ENCODE measurements at regions not wholly inside any gene's neighbourhood (a gene's known extent, or its start where the extent isn't known, plus 50 kb on each side); places are given as distances from the start of the nearest gene placed in this dataset.

- TF ChIP-seq, protein P1, sequence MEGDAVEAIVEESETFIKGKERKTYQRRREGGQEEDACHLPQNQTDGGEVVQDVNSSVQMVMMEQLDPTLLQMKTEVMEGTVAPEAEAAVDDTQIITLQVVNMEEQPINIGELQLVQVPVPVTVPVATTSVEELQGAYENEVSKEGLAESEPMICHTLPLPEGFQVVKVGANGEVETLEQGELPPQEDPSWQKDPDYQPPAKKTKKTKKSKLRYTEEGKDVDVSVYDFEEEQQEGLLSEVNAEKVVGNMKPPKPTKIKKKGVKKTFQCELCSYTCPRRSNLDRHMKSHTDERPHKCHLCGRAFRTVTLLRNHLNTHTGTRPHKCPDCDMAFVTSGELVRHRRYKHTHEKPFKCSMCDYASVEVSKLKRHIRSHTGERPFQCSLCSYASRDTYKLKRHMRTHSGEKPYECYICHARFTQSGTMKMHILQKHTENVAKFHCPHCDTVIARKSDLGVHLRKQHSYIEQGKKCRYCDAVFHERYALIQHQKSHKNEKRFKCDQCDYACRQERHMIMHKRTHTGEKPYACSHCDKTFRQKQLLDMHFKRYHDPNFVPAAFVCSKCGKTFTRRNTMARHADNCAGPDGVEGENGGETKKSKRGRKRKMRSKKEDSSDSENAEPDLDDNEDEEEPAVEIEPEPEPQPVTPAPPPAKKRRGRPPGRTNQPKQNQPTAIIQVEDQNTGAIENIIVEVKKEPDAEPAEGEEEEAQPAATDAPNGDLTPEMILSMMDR (IDR thresholded peaks at IDR 0.05; ENCODE audit: low read depth, low read length): no peak
- TF ChIP-seq POLR2A (IDR thresholded peaks at IDR 0.05; ENCODE audit: extremely low read depth, insufficient read length): no peak
- TF ChIP-seq MAX (IDR thresholded peaks at IDR 0.05; ENCODE audit: low read depth, low read length): no peak
Observed at GRCh38 chr4:162911349-162911748, 255.3 kb downstream of the NAF1 start.

Measured in NB4 (cell line).